ENCODE measurements at regions not wholly inside any gene's neighbourhood (a gene's known extent, or its start where the extent isn't known, plus 50 kb on each side); places are given as distances from the start of the nearest gene placed in this dataset.

- no peak for DNase-seq
These were observed 136.8 kb downstream of the ESM1 start for GRCh38 chr5:54848581-54848980.

GRCh38 chr5:54845567-54845941 is 139.8 kb downstream of the ESM1 start:
- DNase-seq = no peak

- no peak for DNase-seq
These were observed 140.4 kb downstream of the ESM1 start for GRCh38 chr5:54844905-54845566.

- DNase-seq = no peak
These were observed 141.1 kb downstream of the ESM1 start for GRCh38 chr5:54844266-54844665.

GRCh38 chr5:54841481-54841880 is 143.9 kb downstream of the ESM1 start:
- no peak for DNase-seq

- DNase-seq = no peak
These were observed 146.6 kb downstream of the ESM1 start for GRCh38 chr5:54838843-54839242.

- DNase-seq = no peak
These were observed 147.4 kb downstream of the ESM1 start for GRCh38 chr5:54837981-54838380.

- no peak for DNase-seq
These were observed 148.3 kb downstream of the ESM1 start for GRCh38 chr5:54837093-54837492.

- DNase-seq = no peak
These were observed 149.7 kb downstream of the ESM1 start for GRCh38 chr5:54835647-54836046.

GRCh38 chr5:54834121-54834842 is 151.1 kb downstream of the ESM1 start:
- DNase-seq = no peak

- no peak for DNase-seq
These were observed 151.8 kb downstream of the ESM1 start for GRCh38 chr5:54833590-54833989.

GRCh38 chr5:54832858-54833257 is 152.5 kb downstream of the ESM1 start:
- no peak for DNase-seq

- DNase-seq = no peak
These were observed 153.3 kb downstream of the ESM1 start for GRCh38 chr5:54832045-54832444.

- no peak for DNase-seq
These were observed 154.2 kb downstream of the ESM1 start for GRCh38 chr5:54831233-54831632.

GRCh38 chr5:54829676-54830535 is 155.5 kb downstream of the ESM1 start:
- no peak for DNase-seq

- DNase-seq = no peak
These were observed 156.3 kb downstream of the ESM1 start for GRCh38 chr5:54829102-54829501.

- DNase-seq = no peak
These were observed 157.2 kb downstream of the ESM1 start for GRCh38 chr5:54828151-54828550.

GRCh38 chr5:54825005-54825404 is 160.4 kb downstream of the ESM1 start:
- no peak for DNase-seq

GRCh38 chr5:54823006-54823405 is 162.4 kb downstream of the ESM1 start:
- no peak for DNase-seq

- no peak for DNase-seq
These were observed 163.1 kb downstream of the ESM1 start for GRCh38 chr5:54822324-54822687.

- DNase-seq = no peak
These were observed 163.7 kb downstream of the ESM1 start for GRCh38 chr5:54821445-54822323.

- DNase-seq = no peak
These were observed 164.9 kb downstream of the ESM1 start for GRCh38 chr5:54820346-54821134.
